ENCODE measurements at regions not wholly inside any gene's neighbourhood (a gene's known extent, or its start where the extent isn't known, plus 50 kb on each side); places are given as distances from the start of the nearest gene placed in this dataset.

- DNase-seq (ENCODE audit: low read depth): no peak
- H3K4me3 ChIP-seq (ENCODE audit: low read length): no peak overlapping the region
- TF ChIP-seq, protein P1, sequence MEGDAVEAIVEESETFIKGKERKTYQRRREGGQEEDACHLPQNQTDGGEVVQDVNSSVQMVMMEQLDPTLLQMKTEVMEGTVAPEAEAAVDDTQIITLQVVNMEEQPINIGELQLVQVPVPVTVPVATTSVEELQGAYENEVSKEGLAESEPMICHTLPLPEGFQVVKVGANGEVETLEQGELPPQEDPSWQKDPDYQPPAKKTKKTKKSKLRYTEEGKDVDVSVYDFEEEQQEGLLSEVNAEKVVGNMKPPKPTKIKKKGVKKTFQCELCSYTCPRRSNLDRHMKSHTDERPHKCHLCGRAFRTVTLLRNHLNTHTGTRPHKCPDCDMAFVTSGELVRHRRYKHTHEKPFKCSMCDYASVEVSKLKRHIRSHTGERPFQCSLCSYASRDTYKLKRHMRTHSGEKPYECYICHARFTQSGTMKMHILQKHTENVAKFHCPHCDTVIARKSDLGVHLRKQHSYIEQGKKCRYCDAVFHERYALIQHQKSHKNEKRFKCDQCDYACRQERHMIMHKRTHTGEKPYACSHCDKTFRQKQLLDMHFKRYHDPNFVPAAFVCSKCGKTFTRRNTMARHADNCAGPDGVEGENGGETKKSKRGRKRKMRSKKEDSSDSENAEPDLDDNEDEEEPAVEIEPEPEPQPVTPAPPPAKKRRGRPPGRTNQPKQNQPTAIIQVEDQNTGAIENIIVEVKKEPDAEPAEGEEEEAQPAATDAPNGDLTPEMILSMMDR (conservative IDR thresholded peaks at IDR 0.05; ENCODE audit: low read length): no peak
These were observed 137.6 kb upstream of the POGK start for GRCh38 chr1:166701603-166702100.

- TF ChIP-seq, protein P1 (conservative IDR thresholded peaks at IDR 0.05; ENCODE audit: low read length): no peak
- H3K4me3 ChIP-seq (ENCODE audit: low read length): no peak overlapping the region
- DNase-seq (ENCODE audit: low read depth): no peak
These were observed 136.1 kb upstream of the POGK start for GRCh38 chr1:166703141-166703540.

- no peak for DNase-seq (ENCODE audit: low read depth)
- H3K4me3 ChIP-seq (ENCODE audit: low read length): no peak overlapping the region
- TF ChIP-seq, protein P1 (conservative IDR thresholded peaks at IDR 0.05; ENCODE audit: low read length): no peak
These were observed 135.4 kb upstream of the POGK start for GRCh38 chr1:166703726-166704462.

GRCh38 chr1:166705376-166706289 lies 133.6 kb upstream of the POGK start:
- H3K4me3 ChIP-seq (ENCODE audit: low read length): no peak overlapping the region
- no peak for DNase-seq (ENCODE audit: low read depth)
- TF ChIP-seq, protein P1 (conservative IDR thresholded peaks at IDR 0.05; ENCODE audit: low read length): no peak

DNA sequence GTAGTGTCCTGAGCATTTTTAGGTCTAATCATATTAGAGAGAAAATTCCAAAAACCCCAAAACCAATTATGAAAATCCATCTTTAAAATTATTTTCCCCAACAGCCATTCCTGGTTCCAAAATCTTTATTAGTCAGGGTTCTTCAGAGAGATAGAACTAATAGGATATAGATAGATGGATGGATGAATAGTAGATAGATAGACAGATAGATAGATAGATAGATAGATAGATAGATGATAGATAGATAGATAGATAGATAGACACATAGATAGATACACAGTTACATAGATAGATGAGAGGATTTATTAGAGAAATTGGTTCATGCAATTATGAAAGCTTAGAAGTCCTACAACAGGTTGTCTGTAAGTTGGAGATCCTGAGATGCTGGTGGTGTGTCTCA lies 122.7 kb upstream of the POGK start:
- no peak for DNase-seq (ENCODE audit: low read depth)
- TF ChIP-seq, protein P1 (conservative IDR thresholded peaks at IDR 0.05; ENCODE audit: low read length): no peak
- H3K4me3 ChIP-seq (ENCODE audit: low read length): no peak overlapping the region

- no peak overlapping the region for H3K4me3 ChIP-seq (ENCODE audit: low read length)
- DNase-seq (ENCODE audit: low read depth): no peak
- TF ChIP-seq, protein P1 (conservative IDR thresholded peaks at IDR 0.05; ENCODE audit: low read length): no peak
These were observed 118.1 kb upstream of the POGK start for GRCh38 chr1:166721145-166721544.

Data from AG10803 (cell line).